ENCODE measurements at regions not wholly inside any gene's neighbourhood (a gene's known extent, or its start where the extent isn't known, plus 50 kb on each side); places are given as distances from the start of the nearest gene placed in this dataset.
"Not testable (repeated sequence)": the region's sequence is repeated elsewhere in the genome, so short reads cannot be mapped to it uniquely, and the experiment has no call there.

DNA sequence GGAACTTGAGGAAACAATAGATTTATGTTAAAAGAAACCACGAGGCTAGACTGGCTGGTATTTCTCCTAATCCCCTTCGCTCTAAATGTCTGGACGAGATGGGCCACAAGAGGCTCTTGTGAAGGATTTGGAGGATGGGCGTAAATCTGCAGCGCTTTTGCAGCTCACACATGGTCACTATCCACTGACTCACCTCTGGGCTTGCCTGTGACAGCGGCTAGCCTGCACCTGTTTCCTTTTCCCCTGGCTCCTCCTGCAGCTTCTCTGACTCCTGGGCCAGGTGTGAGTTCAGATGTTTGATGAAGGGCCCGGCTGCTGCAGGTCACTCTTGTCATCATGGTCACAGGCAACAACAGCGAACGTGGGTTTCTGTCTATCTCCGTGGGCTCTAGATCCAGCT lies 629.4 kb downstream of the CBLN4 start:
- DNase-seq (ENCODE audit: low read depth, low spot score), result no peak
- H3K4me3 ChIP-seq (ENCODE audit: low read length), result no peak overlapping the region

DNA sequence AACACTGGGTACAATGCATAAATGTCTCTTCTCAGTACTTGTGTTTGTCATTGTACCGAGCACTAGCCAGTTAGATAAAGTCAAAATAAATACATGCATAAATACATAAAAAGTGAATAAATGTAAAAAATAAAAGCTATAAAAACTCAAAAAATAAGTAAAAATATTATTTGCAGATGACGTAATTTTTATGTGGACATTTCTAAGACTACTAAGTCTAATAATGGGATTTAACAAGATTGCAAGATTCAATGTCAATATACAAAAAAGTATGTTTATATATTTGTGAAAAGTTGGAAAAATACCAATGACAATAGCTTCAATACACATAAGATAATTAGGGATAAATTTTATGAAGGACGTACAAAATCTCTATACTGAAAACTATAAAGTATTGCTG lies 639.6 kb downstream of the CBLN4 start:
- no peak for DNase-seq (ENCODE audit: low read depth, low spot score)
- no peak overlapping the region for H3K4me3 ChIP-seq (ENCODE audit: low read length)

DNA sequence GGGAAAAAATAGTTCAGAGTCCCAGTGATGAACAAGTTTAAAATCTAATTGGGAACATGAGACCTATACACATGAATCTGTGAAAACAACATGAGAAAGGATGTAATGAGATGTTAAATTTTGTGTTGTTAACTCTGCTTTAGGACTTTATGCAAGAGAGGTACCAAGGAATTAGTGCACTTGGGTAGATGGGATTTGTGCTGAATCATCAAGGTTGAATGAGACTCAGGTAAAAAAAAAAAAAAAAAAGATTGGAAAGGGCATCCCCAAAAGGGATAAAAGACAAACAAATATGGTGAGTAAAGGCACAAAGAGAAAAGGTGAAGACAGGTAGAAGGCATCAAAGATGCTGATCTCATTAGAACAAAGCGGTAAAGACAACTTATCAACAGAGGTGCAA lies 644.4 kb downstream of the CBLN4 start:
- H3K4me3 ChIP-seq (ENCODE audit: low read length), result no peak overlapping the region
- DNase-seq (ENCODE audit: low read depth, low spot score), result no peak

DNA sequence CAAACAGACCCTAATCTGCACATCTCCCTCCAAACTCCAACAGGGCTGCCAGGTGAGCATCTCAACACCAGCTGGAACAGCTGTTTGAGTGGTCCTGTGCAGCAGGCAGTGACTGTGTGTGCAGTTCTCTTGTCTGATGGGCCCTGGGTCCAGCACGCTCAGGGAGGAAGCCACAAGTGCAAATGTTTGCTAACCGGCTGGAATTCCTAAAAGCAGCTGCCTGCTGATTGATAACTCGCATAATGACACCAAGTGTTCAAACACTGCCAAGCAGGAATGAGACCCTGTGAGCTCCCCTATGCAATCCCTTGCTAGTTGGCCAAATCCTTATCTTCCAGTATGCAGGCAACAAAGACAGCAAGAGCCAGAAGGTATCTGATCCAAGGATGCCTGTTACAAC lies 650.6 kb downstream of the CBLN4 start:
- no peak overlapping the region for H3K4me3 ChIP-seq (ENCODE audit: low read length)
- no peak for DNase-seq (ENCODE audit: low read depth, low spot score)

DNA sequence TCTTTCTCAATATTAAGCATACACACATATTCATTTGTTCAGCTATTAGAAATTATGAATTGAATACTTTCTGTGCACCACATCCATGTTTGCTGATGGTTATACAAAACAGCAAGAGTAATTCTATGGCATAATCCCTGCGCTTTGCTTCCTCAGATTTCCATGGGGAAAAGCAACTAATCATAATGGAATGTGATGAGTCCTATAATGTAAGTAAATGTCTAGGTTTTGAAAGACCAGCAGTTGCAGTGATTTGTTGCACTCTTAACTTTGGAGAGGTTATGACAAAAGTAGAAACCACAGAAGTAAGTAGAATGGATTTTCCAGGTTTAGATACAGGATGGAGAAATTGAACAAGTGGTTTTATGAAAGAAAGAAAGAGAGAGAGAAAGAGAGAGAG lies 652.1 kb downstream of the CBLN4 start:
- no peak for DNase-seq (ENCODE audit: low read depth, low spot score)
- H3K4me3 ChIP-seq (ENCODE audit: low read length), result no peak overlapping the region

DNA sequence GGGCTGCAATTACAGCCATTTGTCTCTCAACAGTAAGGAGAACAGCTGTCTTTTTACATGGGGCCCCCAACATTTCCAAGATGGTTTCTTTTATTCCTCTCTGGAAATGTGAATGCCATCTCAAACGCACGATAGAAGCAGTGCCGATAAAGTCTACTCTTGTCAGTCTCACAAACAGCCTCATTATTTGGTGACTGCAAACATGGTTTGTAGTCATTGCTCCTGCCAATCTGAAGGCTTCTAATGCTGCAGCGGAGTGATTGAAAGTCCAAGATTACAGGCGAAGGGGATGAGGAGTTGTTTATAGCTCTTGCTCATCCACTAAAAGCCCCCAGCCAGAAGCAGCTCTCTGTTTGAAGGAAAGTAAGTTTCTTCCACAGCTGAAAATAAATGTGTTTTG lies 657.1 kb downstream of the CBLN4 start:
- DNase-seq (ENCODE audit: low read depth, low spot score), result no peak
- no peak overlapping the region for H3K4me3 ChIP-seq (ENCODE audit: low read length)

DNA sequence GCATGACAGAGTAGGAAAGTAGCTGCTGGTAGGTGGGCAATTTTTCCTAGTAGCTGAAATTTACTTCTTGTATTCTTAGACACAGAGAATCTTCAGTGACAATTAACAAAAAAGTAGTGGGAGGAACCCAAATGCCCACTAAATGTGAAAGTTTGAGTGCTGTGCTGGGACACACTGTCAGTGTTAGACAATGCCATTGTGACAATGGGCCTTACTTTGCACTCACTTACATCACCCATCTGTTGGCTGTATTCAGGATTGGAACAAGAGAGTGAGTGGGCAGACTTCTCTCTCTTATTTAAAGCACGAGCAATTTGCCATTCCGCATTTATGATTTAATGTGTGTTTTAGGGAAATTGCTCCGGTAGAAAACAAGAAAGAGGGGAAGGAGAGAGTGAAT lies 662.5 kb downstream of the CBLN4 start:
- DNase-seq (ENCODE audit: low read depth, low spot score), result no peak
- H3K4me3 ChIP-seq (ENCODE audit: low read length), result no peak overlapping the region

DNA sequence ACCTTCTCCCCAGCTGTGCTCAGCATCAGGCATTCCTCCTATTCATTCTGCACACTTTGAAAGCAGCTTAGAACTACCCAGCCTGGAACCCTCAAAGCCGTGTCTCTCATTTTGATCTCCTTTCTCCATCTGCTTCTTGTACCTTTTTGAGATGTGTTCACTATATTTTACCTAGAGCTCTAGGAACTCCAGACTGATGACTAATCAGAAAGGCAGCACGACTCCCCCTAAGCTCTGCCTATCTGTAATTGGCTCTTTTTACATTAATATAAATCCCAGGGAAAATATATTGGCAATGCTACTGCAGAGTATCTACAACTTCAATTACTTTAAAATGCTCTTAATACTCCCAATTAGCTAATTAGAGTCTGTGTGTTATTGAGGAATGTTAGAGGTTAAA lies 671.5 kb downstream of the CBLN4 start:
- DNase-seq (ENCODE audit: low read depth, low spot score), result no peak
- H3K4me3 ChIP-seq (ENCODE audit: low read length), result no peak overlapping the region

DNA sequence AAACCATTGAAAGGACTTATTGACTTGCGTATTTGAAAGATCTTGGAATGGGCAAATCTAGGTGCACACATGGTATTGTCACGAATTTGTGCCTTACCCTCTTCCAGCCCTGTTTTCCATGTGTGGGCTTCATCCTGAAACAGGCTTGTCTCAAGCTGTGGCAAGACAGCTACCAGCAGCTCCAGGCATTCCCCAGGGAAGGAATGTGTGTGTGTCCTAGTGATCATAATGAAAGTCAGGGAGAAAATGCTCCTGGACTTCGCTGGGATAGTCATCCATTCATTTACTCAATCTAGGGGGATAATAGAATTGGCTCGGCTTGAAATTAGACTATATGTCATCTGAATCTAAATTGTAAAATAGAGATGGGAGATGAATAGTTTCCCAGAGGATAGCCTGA lies 676.2 kb downstream of the CBLN4 start:
- DNase-seq (ENCODE audit: low read depth, low spot score), result no peak
- no peak overlapping the region for H3K4me3 ChIP-seq (ENCODE audit: low read length)

DNA sequence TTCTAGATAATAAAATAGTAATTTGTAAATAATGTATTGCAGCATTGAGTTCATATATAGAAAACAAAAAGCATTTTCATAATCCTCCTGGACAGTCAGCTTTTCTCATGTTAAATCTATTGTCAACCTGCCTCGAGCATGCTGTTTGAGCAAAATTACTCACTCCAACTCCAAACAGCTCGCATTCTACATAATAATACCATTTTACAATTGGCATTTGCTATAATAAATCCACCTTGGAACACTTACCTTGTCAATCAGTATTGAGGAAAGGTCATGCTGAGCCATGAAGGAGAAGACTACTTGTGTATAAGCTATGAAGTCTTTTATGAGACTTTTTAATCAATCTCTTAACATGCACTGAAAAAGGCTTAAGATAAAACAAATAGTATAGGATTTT lies 682.6 kb downstream of the CBLN4 start:
- H3K4me3 ChIP-seq (ENCODE audit: low read length), result no peak overlapping the region
- no peak for DNase-seq (ENCODE audit: low read depth, low spot score)

DNA sequence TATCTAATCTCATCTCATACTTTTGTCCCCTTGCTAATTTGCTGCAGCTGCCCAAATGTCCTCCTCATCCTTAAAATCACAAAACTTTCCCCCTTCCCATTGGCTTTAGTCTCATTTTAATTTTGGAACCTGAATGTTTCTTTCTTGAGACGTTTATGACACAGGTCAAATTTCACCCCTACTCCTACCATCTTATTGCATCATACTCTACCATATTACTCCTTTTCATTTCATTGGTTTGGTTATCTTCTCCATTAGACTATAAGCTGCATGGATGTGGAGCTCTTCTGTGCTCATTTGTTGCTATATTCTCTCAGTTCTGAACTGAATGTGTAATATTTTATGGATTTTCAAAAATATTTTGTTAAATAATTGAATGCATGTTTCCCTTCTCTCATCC lies 688.6 kb downstream of the CBLN4 start:
- no peak overlapping the region for H3K4me3 ChIP-seq (ENCODE audit: low read length)
- no peak for DNase-seq (ENCODE audit: low read depth, low spot score)

DNA sequence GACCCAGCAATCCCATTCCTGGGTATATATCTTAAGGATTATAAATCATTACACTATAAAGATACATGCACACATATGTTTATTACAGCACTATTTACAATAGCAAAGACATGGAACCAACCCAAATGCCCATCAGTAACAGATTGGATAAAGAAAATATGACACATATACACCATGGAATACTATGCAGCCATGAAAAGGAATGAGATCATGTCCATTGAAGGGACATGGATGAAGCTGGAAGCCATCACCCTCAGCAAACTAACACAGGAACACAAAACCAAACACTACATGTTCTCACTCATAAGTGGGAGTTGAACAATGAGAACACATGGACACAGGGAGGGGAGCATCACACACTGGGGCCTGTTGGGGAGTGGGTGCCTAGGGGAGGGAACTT lies 694.5 kb downstream of the CBLN4 start:
- DNase-seq (ENCODE audit: low read depth, low spot score); H3K4me3 ChIP-seq (ENCODE audit: low read length): not testable (repeated sequence)

DNA sequence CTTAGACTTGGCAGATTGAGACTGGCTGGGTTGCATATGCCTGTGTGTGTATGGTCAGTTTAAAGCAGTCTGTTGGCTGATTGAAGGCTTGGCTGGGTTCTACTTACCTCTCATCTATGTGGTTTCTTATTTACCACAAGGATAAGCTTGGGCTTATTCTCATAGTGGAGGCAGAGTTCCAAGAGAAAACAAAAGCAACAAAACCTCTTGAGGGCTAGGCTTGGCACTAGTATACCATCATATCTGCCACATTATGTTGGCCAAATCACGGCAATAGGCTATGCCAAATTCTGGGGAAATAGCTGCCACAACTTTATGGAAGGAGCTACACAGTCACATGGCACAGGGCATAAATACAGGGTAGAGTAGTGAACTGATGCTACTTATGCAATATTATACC lies 714.1 kb downstream of the CBLN4 start:
- no peak for DNase-seq (ENCODE audit: low read depth, low spot score)
- no peak overlapping the region for H3K4me3 ChIP-seq (ENCODE audit: low read length)

DNA sequence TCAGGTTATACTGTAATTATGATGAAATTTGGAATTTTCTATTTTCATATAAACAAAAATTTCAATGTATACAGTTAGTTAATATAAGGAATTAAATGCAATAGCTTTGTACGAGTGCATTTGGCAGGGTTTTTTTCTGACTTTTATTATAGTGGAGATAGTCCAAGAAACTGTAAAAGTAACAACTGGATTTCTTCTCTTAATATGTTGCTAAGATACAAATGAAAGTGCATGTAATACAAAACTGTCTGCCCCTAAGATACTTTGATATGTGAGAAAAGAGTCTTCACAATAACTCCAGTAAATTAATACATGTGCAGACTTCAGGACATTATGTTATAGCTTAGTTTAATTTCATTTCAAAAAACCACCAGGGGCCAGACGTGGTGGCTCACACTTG lies 721.4 kb downstream of the CBLN4 start:
- H3K4me3 ChIP-seq (ENCODE audit: low read length), result no peak overlapping the region
- DNase-seq (ENCODE audit: low read depth, low spot score), result no peak

DNA sequence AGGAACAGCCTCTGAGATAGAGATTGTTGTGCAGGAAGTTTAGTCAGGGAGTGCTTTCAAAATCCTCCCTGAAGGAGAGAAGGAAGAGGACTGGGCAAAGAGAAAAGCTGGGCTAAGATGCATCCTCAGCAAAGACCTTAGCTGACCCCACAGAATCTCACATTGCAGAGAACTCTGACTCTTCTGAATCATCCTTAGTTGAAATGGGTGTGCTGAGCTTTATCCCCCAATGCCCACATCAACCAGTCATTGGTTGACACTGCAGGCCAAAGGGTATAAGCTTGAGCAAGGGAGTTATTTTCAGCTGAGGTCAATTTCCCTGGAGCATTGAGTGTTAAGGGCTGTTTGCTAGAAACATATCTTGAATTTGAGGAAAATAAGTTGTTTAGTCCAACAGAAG lies 732.2 kb downstream of the CBLN4 start:
- H3K4me3 ChIP-seq (ENCODE audit: low read length), result no peak overlapping the region
- no peak for DNase-seq (ENCODE audit: low read depth, low spot score)

DNA sequence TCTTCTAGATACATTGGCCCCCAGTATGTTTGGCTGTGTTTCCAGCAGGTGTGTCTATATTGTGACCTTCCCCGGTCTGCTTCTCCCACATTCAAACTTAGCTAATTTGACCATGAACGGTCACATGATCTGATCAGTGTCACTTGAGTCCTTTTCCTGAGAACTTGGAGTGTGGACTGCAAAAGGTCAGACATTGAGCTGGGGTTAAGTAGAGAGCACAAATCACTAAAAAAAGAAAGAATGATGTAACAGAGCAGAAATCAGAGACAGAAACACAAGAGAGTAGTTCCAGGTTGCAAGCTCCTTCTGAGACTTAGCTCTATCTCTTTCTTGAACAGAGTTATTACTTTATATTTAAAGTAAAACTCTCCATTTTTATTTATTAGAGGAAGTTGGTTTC lies 733.9 kb downstream of the CBLN4 start:
- no peak overlapping the region for H3K4me3 ChIP-seq (ENCODE audit: low read length)
- no peak for DNase-seq (ENCODE audit: low read depth, low spot score)

DNA sequence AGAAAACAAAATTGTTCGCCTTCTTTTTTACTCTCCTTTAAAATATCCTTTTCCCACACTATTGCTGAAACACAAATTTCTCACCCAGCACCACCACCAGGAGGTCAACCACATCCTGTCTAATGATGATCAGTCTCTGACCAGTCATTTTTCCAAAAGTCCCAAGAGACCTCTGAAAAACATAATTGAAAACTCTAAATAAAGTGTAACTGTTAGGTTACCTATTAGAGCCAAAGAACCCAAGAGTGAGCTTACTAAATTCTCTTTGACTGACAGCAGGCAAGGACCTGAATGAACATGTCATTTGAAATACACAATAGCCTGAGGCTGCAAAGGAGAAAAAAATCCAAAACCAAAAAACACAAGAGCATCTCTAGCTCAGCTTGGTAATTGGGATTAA lies 735.4 kb downstream of the CBLN4 start:
- no peak for DNase-seq (ENCODE audit: low read depth, low spot score)
- no peak overlapping the region for H3K4me3 ChIP-seq (ENCODE audit: low read length)

DNA sequence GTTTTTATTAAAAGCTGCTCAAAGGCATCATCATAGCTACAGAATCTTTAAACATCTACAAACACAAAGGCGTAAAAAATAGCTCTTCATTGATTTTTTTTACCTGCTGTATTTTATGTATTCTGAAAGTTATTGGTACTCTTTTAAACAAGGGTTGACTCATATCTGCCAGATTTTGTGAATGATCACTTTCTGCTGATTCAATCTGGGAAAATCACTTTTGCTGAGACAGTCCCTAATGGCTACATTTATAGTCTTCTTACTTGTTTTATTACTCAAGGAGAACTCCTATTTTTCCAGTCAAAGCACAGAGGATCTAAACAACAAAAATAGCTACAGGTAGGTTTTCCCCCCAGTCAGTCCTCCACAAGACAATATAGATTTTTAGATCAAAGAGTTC lies 739.0 kb downstream of the CBLN4 start:
- DNase-seq (ENCODE audit: low read depth, low spot score), result no peak

DNA sequence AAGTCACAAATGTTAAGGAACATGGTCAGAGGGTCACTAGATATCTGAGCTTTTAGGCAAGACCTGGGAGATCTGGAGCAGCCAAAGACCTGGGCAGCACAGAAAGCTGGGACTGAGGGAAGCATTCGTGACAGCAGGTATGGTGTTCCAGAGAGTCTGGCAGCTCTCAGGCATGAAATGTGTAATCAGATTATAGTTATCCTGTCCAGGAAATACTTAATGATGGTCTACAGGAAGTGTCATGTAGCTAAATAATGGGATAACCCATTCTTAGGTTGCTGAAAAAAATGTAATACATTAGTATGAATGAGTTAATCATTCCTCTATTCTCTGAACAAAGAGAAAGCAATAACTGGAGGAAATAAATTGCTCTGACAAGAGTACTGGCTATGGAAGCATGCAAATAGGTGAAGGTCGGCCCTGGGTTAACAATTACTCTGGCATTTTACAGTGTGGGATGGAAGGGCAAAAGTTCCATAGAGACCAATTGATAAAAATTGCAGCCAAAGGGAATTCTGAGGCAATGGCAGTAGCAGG lies 740.5 kb downstream of the CBLN4 start:
- no peak overlapping the region for H3K4me3 ChIP-seq (ENCODE audit: low read length)
- DNase-seq (ENCODE audit: low read depth, low spot score), result no peak

More for the DNA sequence above, 739.0 kb downstream of the CBLN4 start:
- no peak overlapping the region for H3K4me3 ChIP-seq (ENCODE audit: low read length)

DNA sequence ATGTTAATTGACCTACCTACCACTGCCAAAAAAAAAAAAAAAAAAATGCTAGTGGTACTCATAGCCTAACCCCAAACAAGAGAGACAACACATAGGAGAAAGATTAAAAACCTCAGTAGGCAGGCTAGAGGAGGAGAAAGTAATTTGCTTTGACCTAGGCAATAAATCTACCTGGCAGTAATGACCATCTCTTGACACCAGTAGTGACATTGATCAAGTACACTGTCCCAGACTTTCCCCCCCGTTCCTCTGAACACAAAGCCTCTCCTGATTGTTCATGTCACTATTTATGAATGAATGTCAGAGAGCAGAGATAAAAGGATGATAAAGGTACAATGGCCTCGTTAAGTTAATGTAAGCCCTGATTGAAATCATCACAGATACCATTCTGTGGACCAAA lies 746.8 kb downstream of the CBLN4 start:
- H3K4me3 ChIP-seq (ENCODE audit: low read length), result no peak overlapping the region
- DNase-seq (ENCODE audit: low read depth, low spot score), result no peak

DNA sequence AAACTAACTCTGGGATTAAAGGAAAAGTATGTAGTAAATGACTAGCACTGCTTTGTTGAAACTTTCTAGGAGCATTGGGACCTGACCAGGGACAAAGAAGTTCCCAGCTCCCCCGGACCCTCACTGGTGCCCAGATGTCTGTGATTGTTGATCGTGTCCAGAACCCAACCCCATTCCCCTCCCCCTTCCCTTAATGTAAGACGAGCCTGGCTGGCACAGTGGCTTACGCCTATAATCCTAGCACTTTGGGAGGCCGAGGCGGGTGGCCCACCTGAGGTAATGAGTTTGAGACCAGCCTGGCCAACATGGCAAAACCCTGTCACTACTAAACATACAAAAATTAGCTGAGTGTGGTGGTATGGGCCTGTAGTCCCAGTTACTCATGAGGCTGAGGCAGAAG lies 750.3 kb downstream of the CBLN4 start:
- no peak for DNase-seq (ENCODE audit: low read depth, low spot score)
- H3K4me3 ChIP-seq (ENCODE audit: low read length), result no peak overlapping the region

DNA sequence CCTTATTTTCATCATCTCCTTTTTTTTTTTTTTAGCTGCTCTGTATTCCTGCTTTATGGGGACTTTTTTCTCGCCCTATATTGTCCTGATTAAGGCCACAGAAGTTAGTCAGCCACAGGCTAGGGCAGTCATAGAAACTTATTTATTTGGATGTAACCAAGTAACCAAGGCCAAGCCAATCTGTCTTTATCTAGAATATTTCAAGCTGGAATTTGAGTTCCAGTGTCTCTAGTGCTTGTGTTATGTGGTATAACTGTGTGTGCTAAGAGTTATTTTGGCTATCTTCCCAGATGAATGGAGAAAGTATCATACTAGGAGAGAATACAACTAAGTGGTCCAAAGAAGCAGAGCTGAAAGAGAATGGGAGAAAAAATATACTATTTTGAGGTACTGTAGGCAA lies 751.5 kb downstream of the CBLN4 start:
- DNase-seq (ENCODE audit: low read depth, low spot score), result no peak
- H3K4me3 ChIP-seq (ENCODE audit: low read length), result no peak overlapping the region

All from Jurkat, Clone E6-1 (cell line).